H9 (cell line): ENCODE measurements at regions not wholly inside any gene's neighbourhood (a gene's known extent, or its start where the extent isn't known, plus 50 kb on each side); places are given as distances from the start of the nearest gene placed in this dataset.

Experiments
- DNase-seq: peaks from one replicate; pipeline ENCODE4 v3.0.0-alpha.2; 2017
- H2AFZ ChIP-seq: one replicate; pipeline ENCODE4 v1.6.1; 2013; ENCODE audit warnings: mild to moderate bottlenecking, low read length, control low read depth, moderate library complexity
- H2AK5ac ChIP-seq: 2 replicates; pipeline ENCODE4 v1.6.1; 2013; ENCODE audit warnings: low read length, control low read depth, mixed read lengths; ENCODE audit not compliant: insufficient read length
- H2BK120ac ChIP-seq: one replicate; pipeline ENCODE4 v1.6.1; 2013; ENCODE audit warnings: low read depth, mild to moderate bottlenecking, low read length, control low read depth, inconsistent platforms; ENCODE audit not compliant: poor library complexity, severe bottlenecking
- H2BK12ac ChIP-seq: 2 replicates; pipeline ENCODE4 v1.6.1; 2013; ENCODE audit warnings: low read length, control low read depth, mixed read lengths, low read depth; ENCODE audit not compliant: insufficient read length
- H2BK15ac ChIP-seq: 2 replicates; pipeline ENCODE4 v1.6.1; 2013; ENCODE audit warnings: low read depth, low read length, control low read depth
- H2BK20ac ChIP-seq: one replicate; pipeline ENCODE4 v1.6.1; 2013; ENCODE audit warnings: low read depth, mild to moderate bottlenecking, low read length, control low read depth, inconsistent platforms; ENCODE audit not compliant: poor library complexity, severe bottlenecking
- H2BK5ac ChIP-seq: 2 replicates; pipeline ENCODE4 v1.6.1; 2013; ENCODE audit warnings: low read length, control low read depth, mixed read lengths; ENCODE audit not compliant: insufficient read length
- H3K14ac ChIP-seq: 2 replicates; pipeline ENCODE4 v1.6.1; 2013; ENCODE audit warnings: low read length, control low read depth; ENCODE audit not compliant: insufficient read depth
- H3K18ac ChIP-seq: 2 replicates; pipeline ENCODE4 v1.6.1; 2013; ENCODE audit warnings: low read depth, mild to moderate bottlenecking, mixed read lengths, low read length, control low read depth; ENCODE audit not compliant: insufficient read length
- H3K23ac ChIP-seq: 2 replicates; pipeline ENCODE4 v1.6.1; 2013; ENCODE audit warnings: low read length, control low read depth, mixed read lengths, low read depth; ENCODE audit not compliant: insufficient read length
- H3K23me2 ChIP-seq: 2 replicates; pipeline ENCODE4 v1.6.1; 2013; ENCODE audit warnings: low read depth, mild to moderate bottlenecking, mixed read lengths, low read length, control low read depth; ENCODE audit not compliant: insufficient read length, poor library complexity, severe bottlenecking
- H3K27ac ChIP-seq: 2 replicates; pipeline ENCODE4 v1.5.1; 2013; ENCODE audit warnings: low read length, control low read depth, mixed read lengths, low read depth; ENCODE audit not compliant: insufficient read length
- H3K27me3 ChIP-seq: 2 replicates; pipeline ENCODE4 v1.6.1; 2013; ENCODE audit warnings: low read length, control low read depth, inconsistent platforms; ENCODE audit not compliant: insufficient read depth
- H3K4ac ChIP-seq: 2 replicates; pipeline ENCODE4 v1.6.1; 2013; ENCODE audit warnings: low read depth, mild to moderate bottlenecking, control low read depth, inconsistent platforms, low read length, moderate library complexity
- H3K4me1 ChIP-seq: 2 replicates; pipeline ENCODE4 v1.6.1; 2013; ENCODE audit warnings: low read length, control low read depth, inconsistent platforms; ENCODE audit not compliant: insufficient read depth
- H3K4me2 ChIP-seq: 2 replicates; pipeline ENCODE4 v1.6.1; 2013; ENCODE audit warnings: low read length, control low read depth, mixed read lengths; ENCODE audit not compliant: insufficient read length, insufficient read depth
- H3K56ac ChIP-seq: 2 replicates; pipeline ENCODE4 v1.6.1; 2013; ENCODE audit warnings: low read depth, mild to moderate bottlenecking, mixed read lengths, low read length, control low read depth; ENCODE audit not compliant: insufficient read length
- H3K79me1 ChIP-seq: 2 replicates; pipeline ENCODE4 v1.6.1; 2013; ENCODE audit warnings: low read depth, mild to moderate bottlenecking, moderate library complexity, low read length, control low read depth, inconsistent platforms; ENCODE audit not compliant: insufficient read depth, poor library complexity, severe bottlenecking
- H3K79me2 ChIP-seq: 2 replicates; pipeline ENCODE4 v1.6.1; 2013; ENCODE audit warnings: low read length, control low read depth, inconsistent platforms; ENCODE audit not compliant: insufficient read depth
- H3K9ac ChIP-seq: 2 replicates; pipeline ENCODE4 v1.6.1; 2013; ENCODE audit warnings: low read length, control low read depth, mixed read lengths; ENCODE audit not compliant: insufficient read length; ENCODE audit errors: extremely low read depth
- H3K9me3 ChIP-seq: one replicate; pipeline ENCODE4 v1.6.1; 2013; ENCODE audit warnings: low read depth, low read length, inconsistent platforms; ENCODE audit not compliant: control insufficient read depth
- H3T11ph ChIP-seq: one replicate; pipeline ENCODE4 v1.6.1; 2013; ENCODE audit warnings: mild to moderate bottlenecking, low read length, control low read depth, inconsistent platforms
- H4K20me1 ChIP-seq: one replicate; pipeline ENCODE4 v1.6.1; 2013; ENCODE audit not compliant: control insufficient read depth, insufficient read length, insufficient read depth
- H4K5ac ChIP-seq: 2 replicates; pipeline ENCODE4 v1.6.1; 2013; ENCODE audit warnings: low read depth, mild to moderate bottlenecking, mixed read lengths, low read length, control low read depth; ENCODE audit not compliant: insufficient read length
- H4K8ac ChIP-seq: replicated peaks from 2 replicates; pipeline ENCODE4 v1.6.1; 2013; ENCODE audit warnings: low read length, control low read depth, mixed read lengths, low read depth; ENCODE audit not compliant: insufficient read length
- H4K91ac ChIP-seq: 2 replicates; pipeline ENCODE4 v1.6.1; 2013; ENCODE audit warnings: low read depth, mild to moderate bottlenecking, moderate library complexity, mixed read lengths, low read length, control low read depth; ENCODE audit not compliant: insufficient read length
- H3K27ac Mint-ChIP-seq, 3 experiments: 2 replicates in 2 of 3; 3 replicates in 1 of 3; pipeline ENCODE4 v1.8.0; 2020 to 2021; ENCODE audit warnings: mixed read lengths in 3 of 3, mild to moderate bottlenecking in 1 of 3, moderate library complexity in 1 of 3
- H3K27me3 Mint-ChIP-seq: 2 replicates; pipeline ENCODE4 v1.8.0; 2021; ENCODE audit warnings: low read depth, mild to moderate bottlenecking, moderate library complexity, mixed read lengths
- H3K36me3 Mint-ChIP-seq, 3 experiments: 2 replicates in 2 of 3; 3 replicates in 1 of 3; pipeline ENCODE4 v1.8.0; 2020 to 2021; ENCODE audit warnings: low read depth in 3 of 3, mixed read lengths in 3 of 3; ENCODE audit not compliant: insufficient read depth in 1 of 3
- H3K4me1 Mint-ChIP-seq, 2 experiments: 2 replicates each; pipeline ENCODE4 v1.8.0; 2020; ENCODE audit warnings: mixed read lengths in 2 of 2
- H3K4me3 Mint-ChIP-seq, 2 experiments: 2 replicates in 1 of 2; 3 replicates in 1 of 2; pipeline ENCODE4 v1.8.0; 2020 to 2021; ENCODE audit warnings: mild to moderate bottlenecking in 2 of 2, mixed read lengths in 2 of 2, moderate library complexity in 1 of 2
- H3K9me3 Mint-ChIP-seq, 2 experiments: 2 replicates in 1 of 2; 3 replicates in 1 of 2; pipeline ENCODE4 v1.8.0; 2020; ENCODE audit warnings: mild to moderate bottlenecking in 2 of 2, mixed read lengths in 2 of 2, moderate library complexity in 1 of 2
- WGBS: extraction: QIAGEN DNeasy Blood & Tissue Kit; methylation state at CpG from one replicate; pipeline ENCODE4 v1.1.7; 2013; ENCODE audit warnings: missing lambda C conversion rate, low lambda C conversion rate, mixed read lengths; ENCODE audit not compliant: insufficient read length; ENCODE audit errors: extremely low coverage; 5-methylcytosine and 5-hydroxymethylcytosine counted together
- TF ChIP-seq, protein P1 (sequence below): fragments of 200-600 bp; sonication (generic); conservative IDR thresholded peaks from 3 replicates; pipeline ENCODE4 v1.8.0; 2021; ENCODE audit warnings: antibody characterized with exemption, mild to moderate bottlenecking

DNA sequence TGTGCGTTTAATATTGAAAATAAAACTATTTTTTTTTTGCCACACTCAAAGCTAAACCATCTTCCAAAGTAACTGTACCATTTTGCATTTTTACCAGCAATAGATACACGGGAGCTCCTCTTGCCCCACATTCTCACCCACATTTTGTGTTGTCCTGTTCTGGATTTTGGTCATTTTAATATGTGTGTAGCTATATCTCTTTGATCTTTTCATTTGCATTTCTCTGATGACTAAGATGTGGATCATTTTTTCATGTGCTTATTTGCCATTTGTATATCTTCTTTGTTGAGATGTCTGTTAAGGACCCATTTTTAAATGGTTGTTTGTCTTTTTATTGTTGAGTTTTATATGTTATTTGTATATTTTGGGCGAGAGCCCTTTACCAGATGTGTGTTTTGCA lies 1543.5 kb downstream of the GRIK2 start:
- Mint-ChIP-seq H3K27ac (no peak overlapping the region), H3K27me3 (no peaks in the 10 kb centered on the region), H3K4me1 (no peaks in the 10 kb centered on the region), H3K36me3 (no peaks in the 10 kb centered on the region), H3K9me3 (no peaks in the 10 kb centered on the region; a peak in 1 of 5 replicates), H3K4me3 (no peak overlapping the region)
- no peak overlapping the region for H4K91ac ChIP-seq
- H4K20me1 ChIP-seq, result no peaks in the 10 kb centered on the region
- no peak overlapping the region for H4K5ac ChIP-seq
- no CpG with 5 or more reads among the region's 3 CpGs for WGBS
- H3T11ph ChIP-seq, result no peak overlapping the region
- H3K9ac ChIP-seq, result no peak overlapping the region
- no peak overlapping the region for H2AFZ ChIP-seq
- no peak overlapping the region for H2BK15ac ChIP-seq
- H3K79me1 ChIP-seq, result no peaks in the 10 kb centered on the region
- H2BK120ac ChIP-seq, result no peak overlapping the region
- no peaks in the 10 kb centered on the region for H3K4me1 ChIP-seq
- no peak for DNase-seq
- no peak overlapping the region for H2BK5ac ChIP-seq
- H2BK20ac ChIP-seq, result no peak overlapping the region
- no peak overlapping the region for H3K23ac ChIP-seq
- no peaks in the 10 kb centered on the region for H3K79me2 ChIP-seq
- no peak overlapping the region for H3K14ac ChIP-seq
- TF ChIP-seq, protein P1, sequence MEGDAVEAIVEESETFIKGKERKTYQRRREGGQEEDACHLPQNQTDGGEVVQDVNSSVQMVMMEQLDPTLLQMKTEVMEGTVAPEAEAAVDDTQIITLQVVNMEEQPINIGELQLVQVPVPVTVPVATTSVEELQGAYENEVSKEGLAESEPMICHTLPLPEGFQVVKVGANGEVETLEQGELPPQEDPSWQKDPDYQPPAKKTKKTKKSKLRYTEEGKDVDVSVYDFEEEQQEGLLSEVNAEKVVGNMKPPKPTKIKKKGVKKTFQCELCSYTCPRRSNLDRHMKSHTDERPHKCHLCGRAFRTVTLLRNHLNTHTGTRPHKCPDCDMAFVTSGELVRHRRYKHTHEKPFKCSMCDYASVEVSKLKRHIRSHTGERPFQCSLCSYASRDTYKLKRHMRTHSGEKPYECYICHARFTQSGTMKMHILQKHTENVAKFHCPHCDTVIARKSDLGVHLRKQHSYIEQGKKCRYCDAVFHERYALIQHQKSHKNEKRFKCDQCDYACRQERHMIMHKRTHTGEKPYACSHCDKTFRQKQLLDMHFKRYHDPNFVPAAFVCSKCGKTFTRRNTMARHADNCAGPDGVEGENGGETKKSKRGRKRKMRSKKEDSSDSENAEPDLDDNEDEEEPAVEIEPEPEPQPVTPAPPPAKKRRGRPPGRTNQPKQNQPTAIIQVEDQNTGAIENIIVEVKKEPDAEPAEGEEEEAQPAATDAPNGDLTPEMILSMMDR, result no peak
- H3K56ac ChIP-seq, result no peak overlapping the region
- H2BK12ac ChIP-seq, result no peak overlapping the region
- H3K23me2 ChIP-seq, result no peaks in the 10 kb centered on the region
- no peaks in the 10 kb centered on the region for H3K27me3 ChIP-seq
- H3K27ac ChIP-seq, result no peak overlapping the region
- no peak overlapping the region for H3K4me2 ChIP-seq
- H3K18ac ChIP-seq, result no peak overlapping the region
- no peak overlapping the region for H2AK5ac ChIP-seq
- no peak overlapping the region for H3K4ac ChIP-seq
- H3K9me3 ChIP-seq, result no peaks in the 10 kb centered on the region
- H4K8ac ChIP-seq, result no peak overlapping the region
